Stomach smooth muscle (tissue), 2 donors: ENCODE measurements at regions not wholly inside any gene's neighbourhood (a gene's known extent, or its start where the extent isn't known, plus 50 kb on each side); places are given as distances from the start of the nearest gene placed in this dataset.
"Not testable (repeated sequence)": the region's sequence is repeated elsewhere in the genome, so short reads cannot be mapped to it uniquely, and the experiment has no call there.

ENCODE experiments used
- H3K27ac ChIP-seq: one replicate; pipeline ENCODE4 v1.7.0; 2013; ENCODE audit warnings: mild to moderate bottlenecking, low read length, inconsistent platforms
- H3K27me3 ChIP-seq, 2 donors: one replicate each; pipeline ENCODE4 v1.7.0; 2013; ENCODE audit warnings: low read length in 2 of 2; ENCODE audit not compliant: insufficient read depth in 2 of 2, control insufficient read depth in 1 of 2
- H3K36me3 ChIP-seq, 2 donors: one replicate each; pipeline ENCODE4 v1.7.0; 2013; ENCODE audit warnings: low read length in 2 of 2; ENCODE audit not compliant: control insufficient read depth in 2 of 2, insufficient read depth in 2 of 2
- H3K4me1 ChIP-seq: one replicate; pipeline ENCODE4 v1.7.0; 2013; ENCODE audit warnings: low read length; ENCODE audit not compliant: control insufficient read depth, insufficient read depth
- H3K4me3 ChIP-seq, 2 donors: one replicate each; pipeline ENCODE4 v1.7.0; 2013; ENCODE audit warnings: low read length in 2 of 2
- H3K9ac ChIP-seq, 2 donors: one replicate each; pipeline ENCODE4 v1.7.0; 2013; ENCODE audit warnings: low read length in 2 of 2, mild to moderate bottlenecking in 1 of 2
- H3K9me3 ChIP-seq, 2 donors: one replicate each; pipeline ENCODE4 v1.7.0; 2013; ENCODE audit warnings: low read length in 2 of 2; ENCODE audit not compliant: control insufficient read depth in 2 of 2
- donor health status: healthy.
- donor health status: Pancreatic carcinoma.

DNA sequence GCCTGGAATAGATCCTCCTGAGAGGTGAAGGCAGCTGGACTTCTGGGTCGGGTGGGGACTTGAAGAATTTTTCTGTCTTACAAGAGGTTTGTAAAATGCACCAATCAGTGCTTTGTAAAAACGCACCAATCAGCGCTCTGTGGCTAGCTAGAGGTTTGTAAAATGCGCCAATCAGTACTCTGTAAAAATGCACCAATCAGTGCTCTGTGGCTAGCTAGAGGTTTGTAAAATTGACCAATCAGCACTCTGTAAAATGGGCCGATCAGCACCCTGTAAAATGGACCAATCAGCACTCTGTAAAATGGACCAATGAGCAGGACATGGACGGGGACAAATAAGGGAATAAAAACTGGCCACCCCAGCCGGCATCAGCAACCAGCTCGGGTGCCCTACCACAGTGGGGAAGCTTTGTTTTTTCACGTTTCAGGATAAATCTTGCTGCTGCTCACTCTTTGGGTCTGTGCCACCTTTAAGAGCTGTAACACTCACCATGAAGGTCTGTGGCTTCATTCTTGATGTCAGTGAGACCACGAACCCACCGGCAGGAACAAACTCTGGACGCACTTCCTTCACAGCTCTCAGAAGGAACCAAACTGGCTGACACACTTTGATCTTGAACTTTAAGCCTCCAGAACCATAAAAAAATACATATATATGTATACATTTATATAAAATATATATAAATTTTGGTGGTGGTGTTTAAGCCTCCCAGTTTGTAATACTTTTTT is 197.8 kb upstream of the SLCO3A1 start:
- not testable (repeated sequence) for H3K9me3 ChIP-seq, H3K4me1 ChIP-seq, H3K27me3 ChIP-seq

DNA sequence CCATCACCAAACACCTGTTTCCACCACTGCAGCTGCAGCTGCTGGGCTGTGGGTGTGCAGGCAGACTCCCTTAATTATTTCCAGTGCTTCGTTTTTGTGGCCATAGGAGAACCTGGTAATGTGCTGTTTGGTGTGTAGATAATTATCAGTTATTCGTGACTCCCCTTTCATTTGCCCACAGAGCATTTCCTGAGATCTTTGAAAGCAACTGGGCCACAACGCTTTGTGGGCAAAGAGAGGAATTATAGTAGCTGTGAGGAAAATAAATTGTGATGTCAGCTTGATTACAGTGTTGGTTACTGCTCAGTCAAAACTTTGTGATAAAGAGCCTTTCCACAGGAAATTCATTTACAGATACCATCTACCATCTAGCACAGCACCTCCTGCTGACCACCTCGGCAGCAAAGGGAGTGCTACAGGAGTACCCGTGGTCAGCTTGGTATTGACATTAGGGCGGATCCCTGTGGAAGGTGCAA is 193.3 kb upstream of the SLCO3A1 start:
- Histone ChIP-seq H3K27me3 (peaks cover 0 to 8% of the 10 kb centered on the region in 2 donors), H3K4me3 (no peak overlapping the region), H3K4me1 (no peaks in the 10 kb centered on the region), H3K9ac (no peak overlapping the region), H3K9me3 (no peaks in the 10 kb centered on the region), H3K36me3 (no peaks in the 10 kb centered on the region), H3K27ac (no peak overlapping the region)

More for the DNA sequence above, 197.8 kb upstream of the SLCO3A1 start:
- not testable (repeated sequence) for H3K36me3 ChIP-seq, H3K4me3 ChIP-seq, H3K27ac ChIP-seq, H3K9ac ChIP-seq

DNA sequence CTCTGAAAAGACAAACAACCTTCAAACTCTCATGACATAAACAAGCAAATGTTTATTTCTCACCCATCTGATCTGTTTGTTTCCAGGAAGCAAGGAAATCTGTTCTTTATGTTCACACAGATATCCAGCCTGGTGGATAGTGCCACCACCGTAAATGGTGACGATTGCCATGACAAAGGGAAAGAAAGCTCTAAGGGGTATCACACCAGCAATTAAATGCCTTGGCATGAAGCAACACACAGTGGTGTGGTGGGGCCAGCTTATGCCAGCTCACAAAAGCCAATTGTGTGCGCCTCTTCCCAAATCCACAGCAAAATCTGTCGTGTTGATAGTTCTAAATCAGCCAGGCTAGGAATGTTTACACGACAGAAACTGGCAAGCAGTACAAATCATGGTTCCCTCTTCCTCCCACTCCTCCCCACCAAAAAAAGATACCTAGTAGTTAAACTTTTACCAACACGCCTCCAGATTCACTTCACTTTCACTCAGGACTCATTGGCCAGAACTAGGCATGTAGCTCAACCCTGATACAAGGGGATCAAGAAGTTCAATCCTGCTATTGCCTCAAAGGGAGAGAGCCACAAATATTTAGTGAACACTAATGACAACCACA is 189.2 kb upstream of the SLCO3A1 start:
- Histone ChIP-seq H3K4me3 (no peak overlapping the region), H3K36me3 (no peaks in the 10 kb centered on the region), H3K4me1 (no peaks in the 10 kb centered on the region), H3K27ac (no peak overlapping the region), H3K9me3 (no peaks in the 10 kb centered on the region), H3K27me3 (peaks cover 0 to 8% of the 10 kb centered on the region in 2 donors), H3K9ac (no peak overlapping the region)

DNA sequence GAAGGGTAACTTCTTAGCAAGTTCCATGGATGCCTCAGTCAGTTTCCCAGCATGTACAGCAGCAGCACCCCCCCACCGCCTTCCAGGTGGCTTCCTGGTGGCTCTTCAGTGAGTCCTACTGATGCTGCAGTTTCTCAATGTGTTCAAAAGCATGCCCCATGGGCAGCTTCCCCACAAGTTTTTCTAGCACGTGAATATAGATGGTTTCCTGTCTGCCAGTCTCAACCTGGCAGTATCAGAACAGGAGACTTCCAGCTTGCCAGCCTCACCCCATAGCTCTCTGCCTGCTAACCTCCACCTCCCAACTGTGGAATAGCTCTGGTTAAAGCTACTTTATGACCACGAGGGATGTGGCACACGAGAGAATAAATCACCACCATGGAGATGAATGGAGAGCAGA is 188.3 kb upstream of the SLCO3A1 start:
- no peak overlapping the region for H3K27ac ChIP-seq

DNA sequence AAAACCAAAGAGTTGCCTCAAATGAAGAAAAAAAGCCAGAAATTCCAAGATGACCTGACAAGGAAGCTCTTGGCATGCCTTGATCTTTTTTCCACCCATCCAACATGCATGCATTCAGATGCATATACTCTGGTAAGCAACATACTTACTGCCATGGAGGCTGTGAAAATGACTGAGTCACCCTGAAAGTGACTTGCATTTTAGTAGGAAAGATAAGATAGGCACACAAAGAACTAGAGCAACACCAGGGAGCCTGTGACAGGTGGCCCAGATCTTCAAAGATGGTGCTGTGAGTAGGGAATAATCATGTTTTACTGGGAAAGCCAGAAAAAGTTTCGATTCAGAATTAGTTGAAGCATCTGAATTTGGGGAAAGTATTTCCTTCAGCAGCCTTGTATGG is 185.1 kb upstream of the SLCO3A1 start:
- H3K27me3 ChIP-seq = peaks cover 0 to 5% of the 10 kb centered on the region in 2 donors
- no peak overlapping the region for H3K9ac ChIP-seq
- H3K4me1 ChIP-seq = no peaks in the 10 kb centered on the region
- H3K9me3 ChIP-seq = no peaks in the 10 kb centered on the region
- no peak overlapping the region for H3K27ac ChIP-seq
- H3K36me3 ChIP-seq = no peaks in the 10 kb centered on the region
- H3K4me3 ChIP-seq = no peak overlapping the region

More for the DNA sequence above, 188.3 kb upstream of the SLCO3A1 start:
- no peak overlapping the region for H3K4me3 ChIP-seq
- no peaks in the 10 kb centered on the region for H3K36me3 ChIP-seq
- H3K9me3 ChIP-seq = no peaks in the 10 kb centered on the region
- peaks cover 0 to 8% of the 10 kb centered on the region in 2 donors for H3K27me3 ChIP-seq
- no peak overlapping the region for H3K9ac ChIP-seq
- H3K4me1 ChIP-seq = no peaks in the 10 kb centered on the region

DNA sequence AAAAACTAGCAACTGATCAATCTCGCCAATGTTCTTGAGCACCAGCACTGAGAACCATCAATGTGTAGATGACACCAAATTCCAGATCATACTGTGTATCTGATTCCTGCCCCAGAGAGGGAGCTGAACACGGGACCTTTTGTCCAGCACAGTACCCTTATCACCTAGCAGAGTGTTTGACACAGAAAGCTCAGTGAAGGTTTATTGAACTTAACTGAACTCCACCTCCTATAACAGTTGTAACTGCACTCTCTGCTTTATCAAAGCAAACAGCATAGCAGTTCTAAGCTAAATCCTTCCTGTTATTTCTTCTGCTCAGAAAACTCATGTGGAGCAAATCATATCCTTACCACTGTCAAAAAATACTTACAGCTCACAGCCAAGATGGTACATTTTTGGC is 183.4 kb upstream of the SLCO3A1 start:
- H3K9ac ChIP-seq = no peak overlapping the region
- peaks cover 0 to 8% of the 10 kb centered on the region in 2 donors for H3K9me3 ChIP-seq
- H3K4me3 ChIP-seq = no peak overlapping the region
- no peak overlapping the region for H3K27ac ChIP-seq
- H3K4me1 ChIP-seq = no peaks in the 10 kb centered on the region
- H3K27me3 ChIP-seq = no peaks in the 10 kb centered on the region
- no peaks in the 10 kb centered on the region for H3K36me3 ChIP-seq

DNA sequence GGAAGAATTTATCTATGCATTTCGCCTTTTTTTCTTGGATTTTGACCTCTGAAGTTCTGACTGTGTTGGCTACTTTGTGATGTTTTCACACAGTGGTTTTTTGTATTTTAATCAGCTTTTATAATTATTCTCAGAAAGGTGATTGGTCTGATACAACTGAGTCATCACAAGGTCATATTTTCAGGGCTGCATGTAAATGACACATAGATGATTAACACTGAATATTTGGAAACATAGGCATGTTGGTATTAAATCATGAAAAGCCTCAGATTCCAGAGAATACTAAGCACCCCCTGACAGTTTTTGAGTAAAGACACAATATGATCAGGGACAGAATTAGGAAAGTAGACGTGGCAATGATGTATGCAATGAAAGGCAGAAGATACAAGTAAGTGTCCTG is 175.5 kb upstream of the SLCO3A1 start:
- Histone ChIP-seq H3K4me3 (no peak overlapping the region), H3K9me3 (peaks cover 0 to 8% of the 10 kb centered on the region in 2 donors), H3K36me3 (no peaks in the 10 kb centered on the region), H3K4me1 (no peaks in the 10 kb centered on the region), H3K27me3 (no peaks in the 10 kb centered on the region), H3K27ac (no peak overlapping the region), H3K9ac (no peak overlapping the region)

DNA sequence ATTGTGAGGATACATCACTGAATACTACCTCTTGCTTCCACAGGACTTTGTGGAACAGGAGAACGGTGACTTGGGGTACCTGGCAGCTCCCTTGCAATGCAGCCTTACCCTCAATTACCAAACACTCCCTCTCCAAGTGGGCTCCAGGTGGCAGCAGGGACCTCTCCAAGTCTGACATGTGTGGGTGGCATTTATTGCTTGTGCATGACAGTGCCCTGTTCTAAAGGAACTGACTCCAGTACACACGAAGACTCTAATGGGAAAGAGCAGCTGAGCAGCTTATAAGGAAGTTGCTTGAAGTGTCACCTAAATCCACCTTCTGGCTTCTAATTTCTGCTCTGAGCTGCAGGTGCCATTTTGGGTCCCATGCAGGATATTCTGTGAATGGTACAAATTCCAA is 174.1 kb upstream of the SLCO3A1 start:
- H3K9me3 ChIP-seq = peaks cover 0 to 6% of the 10 kb centered on the region in 2 donors
- no peaks in the 10 kb centered on the region for H3K27me3 ChIP-seq
- H3K4me1 ChIP-seq = no peaks in the 10 kb centered on the region
- no peak overlapping the region for H3K9ac ChIP-seq
- no peak overlapping the region for H3K4me3 ChIP-seq
- H3K27ac ChIP-seq = no peak overlapping the region
- no peaks in the 10 kb centered on the region for H3K36me3 ChIP-seq

DNA sequence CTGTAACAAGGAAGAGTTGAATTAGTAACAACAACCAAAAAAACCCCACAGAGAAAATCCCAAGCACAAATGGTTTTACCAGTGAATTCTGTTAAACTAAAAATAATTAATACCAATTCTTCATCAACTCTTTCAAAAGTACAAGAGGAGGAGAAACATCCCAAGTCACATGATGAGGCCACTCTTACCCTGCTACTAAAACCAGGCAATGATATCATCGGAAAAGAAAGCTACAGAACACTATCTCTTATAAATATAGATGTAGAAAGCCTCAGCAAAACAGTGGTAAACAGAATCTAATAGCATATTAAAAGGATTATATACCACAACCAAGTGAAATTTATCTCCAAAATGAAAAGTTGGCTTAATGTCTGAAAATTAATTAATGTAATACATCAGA is 168.1 kb upstream of the SLCO3A1 start:
- no peak overlapping the region for H3K9ac ChIP-seq
- no peaks in the 10 kb centered on the region for H3K9me3 ChIP-seq
- H3K4me3 ChIP-seq = no peak overlapping the region
- no peak overlapping the region for H3K27ac ChIP-seq
- no peaks in the 10 kb centered on the region for H3K36me3 ChIP-seq
- no peaks in the 10 kb centered on the region for H3K4me1 ChIP-seq
- H3K27me3 ChIP-seq = no peaks in the 10 kb centered on the region

DNA sequence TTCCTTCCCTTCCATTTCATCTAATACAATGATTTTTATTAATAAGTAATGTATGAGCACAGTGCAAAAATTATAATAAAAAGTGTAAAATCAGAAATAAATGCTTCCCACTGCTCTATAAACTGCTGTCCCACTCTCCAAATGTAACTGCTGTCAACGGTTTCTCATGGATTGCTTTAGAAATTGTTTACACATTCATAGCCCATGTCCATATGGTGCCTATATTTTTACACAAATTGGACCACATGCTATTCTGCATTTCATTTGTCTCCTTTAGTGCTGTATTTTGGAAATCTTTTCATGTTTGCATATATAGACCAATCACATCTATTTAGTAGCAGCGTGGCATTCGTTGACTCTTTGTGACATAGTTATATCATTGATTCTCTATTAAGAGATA is 164.7 kb upstream of the SLCO3A1 start:
- H3K36me3 ChIP-seq = no peaks in the 10 kb centered on the region
- H3K4me1 ChIP-seq = no peaks in the 10 kb centered on the region
- no peak overlapping the region for H3K4me3 ChIP-seq
- no peaks in the 10 kb centered on the region for H3K27me3 ChIP-seq
- no peaks in the 10 kb centered on the region for H3K9me3 ChIP-seq
- H3K9ac ChIP-seq = no peak overlapping the region
- no peak overlapping the region for H3K27ac ChIP-seq

DNA sequence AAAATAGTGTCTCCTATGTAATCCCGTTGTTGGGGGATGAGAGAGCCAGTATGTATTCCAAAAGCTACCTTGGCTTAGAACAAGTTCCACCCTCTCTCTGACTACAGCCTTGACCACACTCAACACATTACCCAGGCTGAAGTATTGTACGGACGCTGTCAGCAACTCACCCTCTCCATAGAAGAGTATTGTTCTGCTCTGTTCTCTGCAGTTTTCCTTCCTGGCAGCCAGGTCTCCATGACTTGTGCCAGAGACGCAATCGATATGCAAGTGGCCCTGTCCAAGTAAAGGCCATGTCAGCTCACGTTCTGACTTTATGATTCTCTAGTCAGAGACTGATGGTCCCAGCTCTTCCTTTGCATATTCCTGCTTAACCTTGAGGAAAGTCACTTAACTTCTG is 164.1 kb upstream of the SLCO3A1 start:
- no peaks in the 10 kb centered on the region for H3K27me3 ChIP-seq
- no peak overlapping the region for H3K27ac ChIP-seq
- no peak overlapping the region for H3K4me3 ChIP-seq
- no peaks in the 10 kb centered on the region for H3K36me3 ChIP-seq
- H3K9me3 ChIP-seq = no peaks in the 10 kb centered on the region
- no peaks in the 10 kb centered on the region for H3K4me1 ChIP-seq
- no peak overlapping the region for H3K9ac ChIP-seq
